CD4-positive, alpha-beta T cell treated with Interleukin-6 for 4 hours (primary cell): ENCODE measurements at regions not wholly inside any gene's neighbourhood (a gene's known extent, or its start where the extent isn't known, plus 50 kb on each side); places are given as distances from the start of the nearest gene placed in this dataset.

Source experiments
- DNase-seq: peaks from one replicate; pipeline ENCODE4 v3.0.0-alpha.2; 2020; ENCODE audit warnings: mixed read lengths

- no peak for DNase-seq
Measured at GRCh38 chr3:178047496-178047895, 488.7 kb upstream of the KCNMB2 start.

- no peak for DNase-seq
Measured at GRCh38 chr3:178048768-178049167, 487.5 kb upstream of the KCNMB2 start.

- no peak for DNase-seq
Measured at GRCh38 chr3:178054471-178054870, 481.8 kb upstream of the KCNMB2 start.

- no peak for DNase-seq
Measured at GRCh38 chr3:178055939-178056338, 480.3 kb upstream of the KCNMB2 start.

- no peak for DNase-seq
Measured at GRCh38 chr3:178056868-178057267, 479.4 kb upstream of the KCNMB2 start.

GRCh38 chr3:178058629-178059028 lies 477.6 kb upstream of the KCNMB2 start:
- DNase-seq = no peak

GRCh38 chr3:178059119-178059518 lies 477.1 kb upstream of the KCNMB2 start:
- DNase-seq = no peak

- DNase-seq = no peak
Measured at GRCh38 chr3:178059836-178060235, 476.4 kb upstream of the KCNMB2 start.

- DNase-seq = no peak
Measured at GRCh38 chr3:178060407-178060806, 475.8 kb upstream of the KCNMB2 start.

- DNase-seq = no peak
Measured at GRCh38 chr3:178062126-178062525, 474.1 kb upstream of the KCNMB2 start.

- no peak for DNase-seq
Measured at GRCh38 chr3:178063461-178063860, 472.8 kb upstream of the KCNMB2 start.

GRCh38 chr3:178067721-178068120 lies 468.5 kb upstream of the KCNMB2 start:
- DNase-seq = no peak

GRCh38 chr3:178072391-178073305 lies 463.6 kb upstream of the KCNMB2 start:
- DNase-seq = no peak

- no peak for DNase-seq
Measured at GRCh38 chr3:178073366-178073765, 462.9 kb upstream of the KCNMB2 start.

GRCh38 chr3:178075344-178075743 lies 460.9 kb upstream of the KCNMB2 start:
- no peak for DNase-seq

- DNase-seq = no peak
Measured at GRCh38 chr3:178078953-178079352, 457.3 kb upstream of the KCNMB2 start.

- DNase-seq = no peak
Measured at GRCh38 chr3:178079966-178080365, 456.3 kb upstream of the KCNMB2 start.

GRCh38 chr3:178082326-178082906 lies 453.8 kb upstream of the KCNMB2 start:
- no peak for DNase-seq

- no peak for DNase-seq
Measured at GRCh38 chr3:178083906-178084866, 452.1 kb upstream of the KCNMB2 start.

GRCh38 chr3:178084938-178085816 lies 451.1 kb upstream of the KCNMB2 start:
- DNase-seq = peak; percentile 53

- DNase-seq = no peak
Measured at GRCh38 chr3:178085817-178086123, 450.5 kb upstream of the KCNMB2 start.

- no peak for DNase-seq
Measured at GRCh38 chr3:178086144-178086825, 450.0 kb upstream of the KCNMB2 start.
